ENCODE measurements at regions not wholly inside any gene's neighbourhood (a gene's known extent, or its start where the extent isn't known, plus 50 kb on each side); places are given as distances from the start of the nearest gene placed in this dataset.

DNA sequence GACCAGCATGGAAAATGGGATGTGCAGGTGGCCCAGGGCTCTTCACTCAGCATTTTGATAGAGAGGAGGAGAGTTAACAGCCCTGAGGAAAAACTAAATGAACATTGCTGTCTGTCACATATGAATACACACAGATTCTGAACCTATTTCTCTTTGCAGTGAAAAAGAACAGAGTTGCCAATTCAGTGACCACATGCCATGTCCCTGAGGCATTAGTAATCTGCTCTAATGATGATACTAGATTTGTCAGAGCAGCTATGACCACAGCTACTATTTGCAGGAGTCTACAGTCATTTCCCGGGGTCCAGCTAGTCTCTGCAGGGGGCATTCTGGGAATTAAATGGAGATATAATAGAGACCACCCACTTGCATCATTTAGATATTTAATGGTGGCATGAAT, 267.6 kb downstream of the TMX3 start:
- no peak for TF ChIP-seq CTCF (IDR thresholded peaks at IDR 0.05; ENCODE audit: low read depth, low read length, poor library complexity, severe bottlenecking)
- no peak for TF ChIP-seq EZH2phosphoT487 (IDR thresholded peaks at IDR 0.05; ENCODE audit: borderline replicate concordance, low read length)
